H1 (cell line): ENCODE measurements at regions not wholly inside any gene's neighbourhood (a gene's known extent, or its start where the extent isn't known, plus 50 kb on each side); places are given as distances from the start of the nearest gene placed in this dataset.

Source experiments
- ASH2L ChIP-seq: fragments of 200-600, 300-600 bp; sonication (generic); IDR thresholded peaks from one replicate; pipeline ENCODE4 v1.7.1; 2017; ENCODE audit warnings: low read length
- BRCA1 ChIP-seq: IDR thresholded peaks from 2 replicates; pipeline ENCODE4 v1.6.1; 2012; ENCODE audit warnings: low read depth, low read length, improper control_type of control experiment
- CBX8 ChIP-seq: fragments of 300-800, 300-1000 bp; sonication (generic); IDR thresholded peaks from 2 replicates; pipeline ENCODE4 v1.7.1; 2016; ENCODE audit warnings: low read depth, low read length, borderline replicate concordance
- CREB1 ChIP-seq: IDR thresholded peaks from 2 replicates; pipeline ENCODE4 v1.6.1; 2012; ENCODE audit warnings: inconsistent platforms
- EGR1 ChIP-seq: IDR thresholded peaks from 2 replicates; pipeline ENCODE4 v1.6.1; 2011; ENCODE audit warnings: low read depth, low read length, borderline replicate concordance
- JUN ChIP-seq: IDR thresholded peaks from 2 replicates; pipeline ENCODE4 v1.6.1; 2011; ENCODE audit warnings: low read depth, mild to moderate bottlenecking, improper control_type of control experiment, low read length
- KDM1A ChIP-seq: fragments of 200-600, 300-600 bp; sonication (generic); IDR thresholded peaks from 2 replicates; pipeline ENCODE4 v1.7.1; 2016; ENCODE audit warnings: mild to moderate bottlenecking, low read length, borderline replicate concordance
- KDM4A ChIP-seq: IDR thresholded peaks from one replicate; pipeline ENCODE4 v1.7.1; 2012; ENCODE audit warnings: low read depth, mild to moderate bottlenecking, moderate library complexity, low read length, inconsistent platforms; ENCODE audit not compliant: severe bottlenecking
- POU5F1 ChIP-seq: IDR thresholded peaks from 2 replicates; pipeline ENCODE4 v1.6.1; 2011; ENCODE audit warnings: low read depth, mild to moderate bottlenecking, low read length, moderate library complexity
- RXRA ChIP-seq: IDR thresholded peaks from 2 replicates; pipeline ENCODE4 v1.6.1; 2011; ENCODE audit warnings: low read depth, mild to moderate bottlenecking, low read length, moderate library complexity; ENCODE audit not compliant: insufficient read depth
- SAP30 ChIP-seq: fragments of 300-600 bp; sonication (generic); IDR thresholded peaks from 2 replicates; pipeline ENCODE4 v1.7.1; 2012; ENCODE audit warnings: low read length, moderate library complexity, mild to moderate bottlenecking, inconsistent platforms; ENCODE audit not compliant: insufficient read depth, insufficient replicate concordance
- SUZ12 ChIP-seq: fragments of 200-600 bp; sonication (generic); IDR thresholded peaks from 2 replicates; pipeline ENCODE4 v1.6.1; 2012; ENCODE audit warnings: mild to moderate bottlenecking, inconsistent platforms, low read length, moderate library complexity, mixed read lengths
- TF ChIP-seq, protein P1 (sequence below): fragments of 300-600 bp; sonication (generic); IDR thresholded peaks from 2 replicates; pipeline ENCODE4 v1.7.1; 2012; ENCODE audit warnings: low read length, moderate library complexity, mild to moderate bottlenecking, inconsistent platforms; ENCODE audit not compliant: insufficient replicate concordance

DNA sequence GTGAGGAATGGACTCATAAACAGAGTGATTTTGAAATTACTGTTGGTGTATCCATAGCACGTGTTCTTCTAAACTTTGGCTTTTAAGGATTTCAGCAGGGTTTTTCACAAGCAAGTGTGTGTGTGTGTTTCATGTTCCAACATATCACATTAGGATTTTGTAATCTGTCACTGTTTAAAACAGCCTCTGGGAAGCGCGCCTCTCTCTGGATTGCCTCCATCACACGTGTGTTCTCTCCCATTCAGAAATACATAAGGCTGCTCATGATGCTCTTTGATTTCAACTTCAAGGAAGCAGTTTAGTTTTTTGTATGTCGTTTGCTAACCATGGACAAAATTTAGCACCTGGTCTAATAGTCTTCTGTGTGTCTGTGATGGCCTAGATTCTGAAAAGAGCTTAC lies 370.4 kb downstream of the MTX2 start (continued):
- TF ChIP-seq, protein P1, sequence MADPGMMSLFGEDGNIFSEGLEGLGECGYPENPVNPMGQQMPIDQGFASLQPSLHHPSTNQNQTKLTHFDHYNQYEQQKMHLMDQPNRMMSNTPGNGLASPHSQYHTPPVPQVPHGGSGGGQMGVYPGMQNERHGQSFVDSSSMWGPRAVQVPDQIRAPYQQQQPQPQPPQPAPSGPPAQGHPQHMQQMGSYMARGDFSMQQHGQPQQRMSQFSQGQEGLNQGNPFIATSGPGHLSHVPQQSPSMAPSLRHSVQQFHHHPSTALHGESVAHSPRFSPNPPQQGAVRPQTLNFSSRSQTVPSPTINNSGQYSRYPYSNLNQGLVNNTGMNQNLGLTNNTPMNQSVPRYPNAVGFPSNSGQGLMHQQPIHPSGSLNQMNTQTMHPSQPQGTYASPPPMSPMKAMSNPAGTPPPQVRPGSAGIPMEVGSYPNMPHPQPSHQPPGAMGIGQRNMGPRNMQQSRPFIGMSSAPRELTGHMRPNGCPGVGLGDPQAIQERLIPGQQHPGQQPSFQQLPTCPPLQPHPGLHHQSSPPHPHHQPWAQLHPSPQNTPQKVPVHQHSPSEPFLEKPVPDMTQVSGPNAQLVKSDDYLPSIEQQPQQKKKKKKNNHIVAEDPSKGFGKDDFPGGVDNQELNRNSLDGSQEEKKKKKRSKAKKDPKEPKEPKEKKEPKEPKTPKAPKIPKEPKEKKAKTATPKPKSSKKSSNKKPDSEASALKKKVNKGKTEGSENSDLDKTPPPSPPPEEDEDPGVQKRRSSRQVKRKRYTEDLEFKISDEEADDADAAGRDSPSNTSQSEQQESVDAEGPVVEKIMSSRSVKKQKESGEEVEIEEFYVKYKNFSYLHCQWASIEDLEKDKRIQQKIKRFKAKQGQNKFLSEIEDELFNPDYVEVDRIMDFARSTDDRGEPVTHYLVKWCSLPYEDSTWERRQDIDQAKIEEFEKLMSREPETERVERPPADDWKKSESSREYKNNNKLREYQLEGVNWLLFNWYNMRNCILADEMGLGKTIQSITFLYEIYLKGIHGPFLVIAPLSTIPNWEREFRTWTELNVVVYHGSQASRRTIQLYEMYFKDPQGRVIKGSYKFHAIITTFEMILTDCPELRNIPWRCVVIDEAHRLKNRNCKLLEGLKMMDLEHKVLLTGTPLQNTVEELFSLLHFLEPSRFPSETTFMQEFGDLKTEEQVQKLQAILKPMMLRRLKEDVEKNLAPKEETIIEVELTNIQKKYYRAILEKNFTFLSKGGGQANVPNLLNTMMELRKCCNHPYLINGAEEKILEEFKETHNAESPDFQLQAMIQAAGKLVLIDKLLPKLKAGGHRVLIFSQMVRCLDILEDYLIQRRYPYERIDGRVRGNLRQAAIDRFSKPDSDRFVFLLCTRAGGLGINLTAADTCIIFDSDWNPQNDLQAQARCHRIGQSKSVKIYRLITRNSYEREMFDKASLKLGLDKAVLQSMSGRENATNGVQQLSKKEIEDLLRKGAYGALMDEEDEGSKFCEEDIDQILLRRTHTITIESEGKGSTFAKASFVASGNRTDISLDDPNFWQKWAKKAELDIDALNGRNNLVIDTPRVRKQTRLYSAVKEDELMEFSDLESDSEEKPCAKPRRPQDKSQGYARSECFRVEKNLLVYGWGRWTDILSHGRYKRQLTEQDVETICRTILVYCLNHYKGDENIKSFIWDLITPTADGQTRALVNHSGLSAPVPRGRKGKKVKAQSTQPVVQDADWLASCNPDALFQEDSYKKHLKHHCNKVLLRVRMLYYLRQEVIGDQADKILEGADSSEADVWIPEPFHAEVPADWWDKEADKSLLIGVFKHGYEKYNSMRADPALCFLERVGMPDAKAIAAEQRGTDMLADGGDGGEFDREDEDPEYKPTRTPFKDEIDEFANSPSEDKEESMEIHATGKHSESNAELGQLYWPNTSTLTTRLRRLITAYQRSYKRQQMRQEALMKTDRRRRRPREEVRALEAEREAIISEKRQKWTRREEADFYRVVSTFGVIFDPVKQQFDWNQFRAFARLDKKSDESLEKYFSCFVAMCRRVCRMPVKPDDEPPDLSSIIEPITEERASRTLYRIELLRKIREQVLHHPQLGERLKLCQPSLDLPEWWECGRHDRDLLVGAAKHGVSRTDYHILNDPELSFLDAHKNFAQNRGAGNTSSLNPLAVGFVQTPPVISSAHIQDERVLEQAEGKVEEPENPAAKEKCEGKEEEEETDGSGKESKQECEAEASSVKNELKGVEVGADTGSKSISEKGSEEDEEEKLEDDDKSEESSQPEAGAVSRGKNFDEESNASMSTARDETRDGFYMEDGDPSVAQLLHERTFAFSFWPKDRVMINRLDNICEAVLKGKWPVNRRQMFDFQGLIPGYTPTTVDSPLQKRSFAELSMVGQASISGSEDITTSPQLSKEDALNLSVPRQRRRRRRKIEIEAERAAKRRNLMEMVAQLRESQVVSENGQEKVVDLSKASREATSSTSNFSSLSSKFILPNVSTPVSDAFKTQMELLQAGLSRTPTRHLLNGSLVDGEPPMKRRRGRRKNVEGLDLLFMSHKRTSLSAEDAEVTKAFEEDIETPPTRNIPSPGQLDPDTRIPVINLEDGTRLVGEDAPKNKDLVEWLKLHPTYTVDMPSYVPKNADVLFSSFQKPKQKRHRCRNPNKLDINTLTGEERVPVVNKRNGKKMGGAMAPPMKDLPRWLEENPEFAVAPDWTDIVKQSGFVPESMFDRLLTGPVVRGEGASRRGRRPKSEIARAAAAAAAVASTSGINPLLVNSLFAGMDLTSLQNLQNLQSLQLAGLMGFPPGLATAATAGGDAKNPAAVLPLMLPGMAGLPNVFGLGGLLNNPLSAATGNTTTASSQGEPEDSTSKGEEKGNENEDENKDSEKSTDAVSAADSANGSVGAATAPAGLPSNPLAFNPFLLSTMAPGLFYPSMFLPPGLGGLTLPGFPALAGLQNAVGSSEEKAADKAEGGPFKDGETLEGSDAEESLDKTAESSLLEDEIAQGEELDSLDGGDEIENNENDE, result no peak
- TF ChIP-seq CREB1 (no peak), KDM4A (no peak), EGR1 (no peak), KDM1A (no peak), RXRA (no peak), SUZ12 (no peak), SAP30 (no peak), CBX8 (no peak), POU5F1 (no peak), ASH2L (no peak), JUN (no peak), BRCA1 (no peak)
